ENCODE measurements at regions not wholly inside any gene's neighbourhood (a gene's known extent, or its start where the extent isn't known, plus 50 kb on each side); places are given as distances from the start of the nearest gene placed in this dataset.
"Not testable (repeated sequence)": the region's sequence is repeated elsewhere in the genome, so short reads cannot be mapped to it uniquely, and the experiment has no call there.

GRCh38 chr12:91261820-91262676 is 79.4 kb upstream of the DCN start:
- DNase-seq = no peak

DNA sequence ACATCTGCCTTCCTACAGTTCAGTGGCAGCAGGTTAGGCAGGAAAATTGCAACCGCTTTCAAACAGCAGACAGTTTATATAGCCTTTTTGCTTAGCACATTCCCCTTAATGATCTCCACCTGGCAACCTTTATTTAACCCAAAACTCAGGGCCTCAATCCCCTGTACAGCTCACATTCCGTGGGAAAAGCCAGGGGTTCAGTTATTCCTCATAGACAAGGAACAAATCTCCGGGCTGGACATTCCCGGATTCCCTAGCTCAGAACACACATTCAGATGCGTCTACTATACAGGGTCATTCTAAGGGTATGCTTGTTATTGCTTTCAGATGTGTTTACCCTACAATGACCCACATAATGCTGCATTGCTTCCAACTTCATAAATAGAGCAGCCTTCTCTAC is 73.8 kb upstream of the DCN start:
- no peak for DNase-seq

DNA sequence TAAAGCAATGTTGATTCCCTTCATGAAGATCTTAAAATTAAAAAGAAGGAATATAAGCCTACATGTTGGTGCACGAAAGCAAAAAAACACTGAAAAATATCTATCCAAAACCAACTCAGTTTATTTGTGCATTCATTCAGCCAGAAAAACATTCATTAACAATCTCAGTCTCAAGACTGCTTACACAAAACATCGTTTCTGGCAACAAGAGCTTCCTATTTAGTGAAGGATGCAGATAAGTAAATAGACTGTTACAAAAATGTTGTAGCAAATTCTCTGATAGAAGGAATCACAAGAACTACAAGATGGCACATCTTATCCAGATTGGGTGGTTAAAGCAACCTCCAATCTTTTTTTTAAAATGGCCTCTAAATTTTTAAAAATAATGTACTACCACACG is 69.7 kb upstream of the DCN start:
- no peak for DNase-seq

DNA sequence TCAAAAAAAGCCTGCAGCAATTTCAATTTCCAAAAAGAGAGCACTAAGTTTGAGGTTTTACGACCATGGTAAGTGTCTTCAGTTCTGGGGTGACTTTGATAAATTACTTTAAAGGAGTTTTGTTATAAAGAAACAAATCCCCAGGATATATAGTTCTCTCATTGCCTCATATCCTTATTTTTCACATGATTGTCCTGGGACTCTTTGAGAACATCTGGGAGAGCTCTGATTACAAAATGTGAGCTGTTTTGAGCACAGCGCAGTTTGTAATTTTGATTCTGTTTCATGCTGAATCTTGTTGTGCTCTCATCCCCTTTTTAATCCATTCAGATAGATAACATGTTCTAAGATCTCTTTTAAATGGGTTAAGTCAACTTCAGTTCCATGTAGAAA is 67.7 kb upstream of the DCN start:
- DNase-seq = no peak

DNA sequence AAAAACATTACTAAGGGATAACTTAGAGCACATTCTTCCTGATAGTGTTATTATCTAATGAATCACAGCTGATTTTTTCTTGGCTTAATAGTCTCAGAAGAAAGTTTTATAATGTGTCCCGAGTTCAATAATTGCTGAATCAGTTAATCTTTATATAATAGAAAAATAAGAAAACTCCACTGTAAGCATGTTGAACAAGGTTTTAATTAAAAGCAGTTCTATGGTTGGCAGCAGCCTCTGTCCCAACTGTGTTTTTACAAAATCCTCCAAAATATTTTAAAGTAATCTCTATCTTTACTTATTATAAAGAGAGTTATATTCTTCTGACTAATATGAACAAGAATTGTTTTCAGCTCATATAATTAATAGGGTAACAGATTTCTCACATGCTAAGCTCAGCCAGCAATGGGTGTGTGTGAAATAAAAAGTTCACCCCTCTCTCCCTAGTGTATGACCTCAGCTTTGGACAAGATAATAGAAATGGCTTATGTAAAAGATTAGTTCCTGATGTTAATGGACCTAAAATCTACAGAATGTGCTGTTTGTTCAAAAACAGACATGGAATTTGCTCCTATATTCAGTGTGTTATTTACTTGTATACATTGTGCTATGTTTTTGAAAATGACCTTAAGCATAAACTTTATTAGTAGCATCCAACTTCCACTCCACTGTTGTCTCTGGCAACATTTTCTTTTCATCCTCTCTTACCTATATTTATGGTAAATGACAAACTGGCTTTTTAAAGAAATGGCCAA is 67.1 kb upstream of the DCN start:
- DNase-seq = no peak

- no peak for DNase-seq
Observed at GRCh38 chr12:91249054-91249453, 66.4 kb upstream of the DCN start.

DNA sequence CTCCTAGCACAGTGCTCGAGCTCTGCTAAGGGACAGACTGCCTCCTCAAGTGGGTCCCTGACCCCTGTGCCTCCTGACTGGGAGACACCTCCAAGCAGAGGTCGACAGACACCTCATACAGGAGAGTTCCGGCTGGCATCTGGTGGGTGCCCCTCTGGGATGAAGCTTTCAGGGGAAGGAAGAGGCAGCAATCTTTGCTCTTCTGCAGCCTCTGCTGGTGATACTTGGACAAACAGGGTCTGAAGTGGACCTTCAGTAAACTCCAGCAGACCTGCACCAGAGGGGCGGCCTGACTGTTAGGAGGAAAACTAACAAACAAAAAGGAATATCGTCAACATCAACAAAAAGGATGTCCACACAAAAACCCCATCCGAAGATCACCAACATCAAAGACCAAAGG is 60.6 kb upstream of the DCN start:
- not testable (repeated sequence) for DNase-seq

GRCh38 chr12:91241756-91242155 is 59.1 kb upstream of the DCN start:
- DNase-seq = no peak

DNA sequence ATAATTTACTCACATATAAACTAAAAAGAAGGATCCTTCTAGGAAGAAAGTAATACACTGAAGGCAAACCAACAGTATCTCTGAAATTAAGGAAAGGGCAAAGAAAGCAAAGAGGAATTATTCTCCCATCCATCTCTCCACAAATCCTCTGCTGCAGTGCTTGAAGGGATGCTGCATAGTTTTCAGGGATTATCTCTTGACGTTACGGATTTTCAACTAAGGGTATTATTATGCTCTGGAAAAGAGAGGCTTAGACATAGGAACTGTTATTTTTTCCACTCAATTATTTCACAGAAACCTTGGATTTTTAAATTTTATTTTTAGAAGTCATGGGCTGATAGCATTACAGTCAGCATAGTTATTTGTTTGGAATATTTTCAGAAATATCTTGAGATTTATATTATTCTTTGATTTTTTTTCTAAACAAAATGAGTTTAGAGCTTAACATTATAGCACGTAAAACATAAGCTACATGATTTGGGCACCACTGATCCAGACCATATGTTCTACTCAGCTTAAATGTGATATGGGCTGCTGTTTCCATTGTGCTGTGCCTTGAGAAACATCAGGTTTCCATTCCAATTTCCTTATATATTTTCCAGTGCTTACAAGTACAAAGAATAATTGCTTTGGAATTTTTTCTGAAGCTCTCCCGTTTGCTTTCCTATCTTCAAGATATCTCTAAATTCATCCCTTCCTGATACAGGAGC is 57.9 kb upstream of the DCN start:
- no peak for DNase-seq

GRCh38 chr12:91239481-91239880 is 56.9 kb upstream of the DCN start:
- DNase-seq = no peak

All from NCI-H146 (cell line).